Tibial nerve (tissue), 4 donors: ENCODE measurements at regions not wholly inside any gene's neighbourhood (a gene's known extent, or its start where the extent isn't known, plus 50 kb on each side); places are given as distances from the start of the nearest gene placed in this dataset.

Source experiments
- DNase-seq, 2 donors: peaks; one replicate each; pipeline ENCODE4 v3.0.0-alpha.2; 2019; ENCODE audit warnings: low spot score in 2 of 2
- H3K27ac ChIP-seq, 4 donors: fragments of 200-600 bp; sonication (generic) in 3 of 4; one replicate each; pipeline ENCODE4 v1.5.1; 2017 to 2019; ENCODE audit warnings: mild to moderate bottlenecking in 1 of 4
- H3K27me3 ChIP-seq, 2 donors: fragments of 200-600 bp; sonication (generic) in 1 of 2; one replicate each; pipeline versions ENCODE4 v1.5.1 to v1.6.0; 2017 to 2019
- H3K36me3 ChIP-seq, 3 donors: fragments of 200-600 bp; sonication (generic); one replicate each; pipeline ENCODE4 v1.5.1; 2018 to 2019
- H3K4me1 ChIP-seq, 4 donors: fragments of 200-600 bp; sonication (generic) in 3 of 4; one replicate each; pipeline ENCODE4 v1.5.1; 2017 to 2019
- H3K4me3 ChIP-seq, 4 donors: fragments of 200-600 bp; sonication (generic) in 3 of 4; one replicate each; pipeline ENCODE4 v1.5.1; 2017 to 2019; ENCODE audit warnings: mild to moderate bottlenecking in 1 of 4, moderate library complexity in 1 of 4
- H3K9me3 ChIP-seq, 4 donors: fragments of 200-600 bp; sonication (generic) in 3 of 4; one replicate each; pipeline ENCODE4 v1.5.1; 2017 to 2019
- CTCF ChIP-seq, 5 experiments: fragments of 200-600 bp in 3 of 5; fragments of 450-650 bp in 2 of 5; sonication (generic) in 3 of 5; IDR thresholded peaks; one replicate each; pipeline ENCODE4 v1.5.1; 2016 to 2019; ENCODE audit warnings: antibody characterized with exemption in 5 of 5, mild to moderate bottlenecking in 3 of 5, moderate library complexity in 2 of 5
- EP300 ChIP-seq, 2 donors: sonication (generic); formaldehyde crosslinking; IDR thresholded peaks; one replicate each; pipeline ENCODE4 v1.6.1; 2017; ENCODE audit warnings: antibody characterized with exemption in 2 of 2, mild to moderate bottlenecking in 1 of 2
- POLR2A ChIP-seq, 2 donors: fragments of 450-650 bp; IDR thresholded peaks; one replicate each; pipeline ENCODE4 v1.6.1; 2017; ENCODE audit warnings: antibody characterized with exemption in 2 of 2, mild to moderate bottlenecking in 2 of 2, moderate library complexity in 2 of 2
- WGBS, 2 donors: methylation state at CpG; one replicate each; pipeline ENCODE4 v1.1.5; 2018; 5-methylcytosine and 5-hydroxymethylcytosine counted together

GRCh38 chr3:13704174-13704573 lies 155.2 kb downstream of the FBLN2 start:
- H3K27me3 ChIP-seq: no peaks in the 10 kb centered on the region
- no peak overlapping the region for H3K4me3 ChIP-seq
- no peaks in the 10 kb centered on the region for H3K4me1 ChIP-seq
- TF ChIP-seq POLR2A (IDR thresholded peaks at IDR 0.05) (no peak), EP300 (IDR thresholded peaks at IDR 0.05) (no peak), CTCF (IDR thresholded peaks at IDR 0.05) (no peak)
- H3K36me3 ChIP-seq: no peaks in the 10 kb centered on the region
- no peak for DNase-seq
- H3K27ac ChIP-seq: no peak overlapping the region
- WGBS, 2 donors: 92% methylated on average over 6 of the region's 6 CpGs
- peaks cover 0 to 43% (median 0%) of the 10 kb centered on the region in 4 donors for H3K9me3 ChIP-seq

- TF ChIP-seq POLR2A (IDR thresholded peaks at IDR 0.05) (no peak), CTCF (IDR thresholded peaks at IDR 0.05) (no peak), EP300 (IDR thresholded peaks at IDR 0.05) (no peak)
- 77 to 84% methylated on average over 5 of the region's 5 CpGs for WGBS, 2 donors
- peaks cover 0 to 37% (median 0%) of the 10 kb centered on the region in 4 donors for H3K9me3 ChIP-seq
- no peaks in the 10 kb centered on the region for H3K36me3 ChIP-seq
- H3K27me3 ChIP-seq: no peaks in the 10 kb centered on the region
- no peaks in the 10 kb centered on the region for H3K4me1 ChIP-seq
- DNase-seq: no peak
- no peak overlapping the region for H3K27ac ChIP-seq
- no peak overlapping the region for H3K4me3 ChIP-seq
Measured at GRCh38 chr3:13703071-13703470, 154.1 kb downstream of the FBLN2 start.

GRCh38 chr3:13702286-13702685 lies 153.4 kb downstream of the FBLN2 start:
- WGBS, 2 donors: 76 to 88% methylated on average over 7 of the region's 7 CpGs
- Histone ChIP-seq H3K9me3 (peaks cover 0 to 30% (median 0%) of the 10 kb centered on the region in 4 donors), H3K27me3 (no peaks in the 10 kb centered on the region), H3K4me1 (no peaks in the 10 kb centered on the region), H3K27ac (no peak overlapping the region), H3K36me3 (no peaks in the 10 kb centered on the region), H3K4me3 (no peak overlapping the region)
- TF ChIP-seq CTCF (IDR thresholded peaks at IDR 0.05) (no peak), EP300 (IDR thresholded peaks at IDR 0.05) (no peak), POLR2A (IDR thresholded peaks at IDR 0.05) (no peak)
- DNase-seq: no peak

- Histone ChIP-seq H3K4me1 (no peaks in the 10 kb centered on the region), H3K4me3 (no peak overlapping the region), H3K27me3 (no peaks in the 10 kb centered on the region), H3K9me3 (peaks cover 0 to 17% (median 0%) of the 10 kb centered on the region in 4 donors), H3K27ac (no peak overlapping the region), H3K36me3 (no peaks in the 10 kb centered on the region)
- TF ChIP-seq POLR2A (IDR thresholded peaks at IDR 0.05): no peak
- TF ChIP-seq EP300 (IDR thresholded peaks at IDR 0.05): no peak
- TF ChIP-seq CTCF (IDR thresholded peaks at IDR 0.05): no peak
- 77 to 85% methylated on average over 6 to 8 of the region's 8 CpGs for WGBS, 2 donors
- DNase-seq: no peak
Measured at GRCh38 chr3:13700889-13701288, 152.0 kb downstream of the FBLN2 start.

GRCh38 chr3:13700362-13700761 lies 151.4 kb downstream of the FBLN2 start:
- DNase-seq: no peak
- TF ChIP-seq POLR2A (IDR thresholded peaks at IDR 0.05) (no peak), EP300 (IDR thresholded peaks at IDR 0.05) (no peak), CTCF (IDR thresholded peaks at IDR 0.05) (no peak)
- no peak overlapping the region for H3K27ac ChIP-seq
- H3K27me3 ChIP-seq: no peaks in the 10 kb centered on the region
- H3K4me3 ChIP-seq: no peak overlapping the region
- H3K9me3 ChIP-seq: peaks cover 0 to 14% (median 0%) of the 10 kb centered on the region in 4 donors
- H3K36me3 ChIP-seq: no peaks in the 10 kb centered on the region
- no peaks in the 10 kb centered on the region for H3K4me1 ChIP-seq
- WGBS, 2 donors: 30 to 53% methylated on average over 7 of the region's 7 CpGs
